Heart right ventricle (tissue), 16 donors: ENCODE measurements at regions not wholly inside any gene's neighbourhood (a gene's known extent, or its start where the extent isn't known, plus 50 kb on each side); places are given as distances from the start of the nearest gene placed in this dataset.

Experiments
- ATAC-seq, 8 donors: fragments of 200-7000 bp; cut with Tn5 transposase; one replicate each; pipeline ENCODE4 v1.9.1; 2020; ENCODE audit warnings: mild to moderate bottlenecking in 8 of 8, moderate library complexity in 8 of 8, moderate number of reproducible peaks in 1 of 8
- DNase-seq, 2 donors: peaks; one replicate each; pipeline ENCODE4 v3.0.0-alpha.2; 2020
- H3K27ac ChIP-seq, 10 donors: fragments of 200-600 bp; sonication (generic) in 2 of 10; one replicate each; pipeline versions ENCODE4 v1.5.0 to v1.8.0; 2020 to 2022; ENCODE audit warnings: mild to moderate bottlenecking in 3 of 10
- H3K27me3 ChIP-seq, 7 donors: fragments of 200-600 bp; one replicate each; pipeline ENCODE4 v1.8.0; 2021 to 2022; ENCODE audit warnings: mild to moderate bottlenecking in 2 of 7
- H3K36me3 ChIP-seq, 9 donors: fragments of 200-600 bp; sonication (generic) in 1 of 9; one replicate each; pipeline versions ENCODE4 v1.5.0 to v1.8.0; 2020 to 2022; ENCODE audit warnings: mild to moderate bottlenecking in 2 of 9
- H3K4me1 ChIP-seq, 9 donors: fragments of 200-600 bp; sonication (generic) in 1 of 9; one replicate each; pipeline versions ENCODE4 v1.5.0 to v1.8.0; 2020 to 2022; ENCODE audit warnings: mild to moderate bottlenecking in 4 of 9
- H3K4me3 ChIP-seq, 10 donors: fragments of 200-600 bp; sonication (generic) in 2 of 10; one replicate each; pipeline versions ENCODE4 v1.5.0 to v1.8.0; 2020 to 2022; ENCODE audit warnings: mild to moderate bottlenecking in 7 of 10, moderate library complexity in 2 of 10
- H3K9me3 ChIP-seq, 11 donors: fragments of 200-600 bp in 10 of 11; sonication (generic) in 2 of 11; one replicate each; pipeline versions ENCODE4 v1.5.0 to v1.8.0; 2013 to 2022; ENCODE audit warnings: mild to moderate bottlenecking in 2 of 11, control low read depth in 1 of 11, moderate library complexity in 1 of 11
- CTCF ChIP-seq, 9 donors: fragments of 200-600 bp; sonication (generic) in 2 of 9; IDR thresholded peaks; one replicate each; pipeline versions ENCODE4 v1.5.0 to v1.8.0; 2021 to 2022; ENCODE audit warnings: antibody characterized with exemption in 9 of 9, mild to moderate bottlenecking in 5 of 9, moderate library complexity in 1 of 9
- WGBS, 2 donors: extraction: QIAGEN DNeasy Blood & Tissue Kit; methylation state at CpG; one replicate each; pipeline ENCODE4 v1.1.7; 2013; ENCODE audit warnings: inconsistent platforms in 1 of 2; 5-methylcytosine and 5-hydroxymethylcytosine counted together
- intact Hi-C, 10 donors: fragments of 100-400 bp; cut with DNase I; formaldehyde crosslinking; loops; one replicate each; pipeline versions ENCODE4 v1.11.1 to v1.14.2; 2022
- donor health status: Arrhythmogenic right ventricular cardiomyopathy.
- donor health status: ischemic (EF 13 %, LVEDD 7.1; RV severe dilation, severe dysfunction).
- donor health status: healthy with polysubstance abuse.
- donor health status: DM: no; HTN: yes; CAD: no.
- donor health status: DM: no; HTN: no; CAD: no.
- donor health status: ischemic (EF 25% LVEDD 6.9; RV normal size, moderate dysfunction).
- donor health status: ischemic (EF 25% LVEDD 5.7; RV mildly dilated, moderate dysfunction).
- donor health status: healthy.
- donor health status: DM: yes; HTN: yes; CAD: no.
- donor health status: Ischemic cardiomyopathy.
- donor health status: ischemic (EF 35%, LVEDD 5.7; RV mildly dilated, moderate dysfunction).
- donor health status: nonischemic (EF 11% LVEDD 7.7; RV severe dilation, severe dysfunction).
- donor health status: DM: yes; HTN: yes; CAD: no.
- donor health status: PGD.
- donor health status: ischemic (EF 29% LVEDD 5.4; RV normal size, mild dysfunction).
- donor health status: nonischemic (EF 23%, LVEDD 6.1; RV moderate dilation, normal function).

DNA sequence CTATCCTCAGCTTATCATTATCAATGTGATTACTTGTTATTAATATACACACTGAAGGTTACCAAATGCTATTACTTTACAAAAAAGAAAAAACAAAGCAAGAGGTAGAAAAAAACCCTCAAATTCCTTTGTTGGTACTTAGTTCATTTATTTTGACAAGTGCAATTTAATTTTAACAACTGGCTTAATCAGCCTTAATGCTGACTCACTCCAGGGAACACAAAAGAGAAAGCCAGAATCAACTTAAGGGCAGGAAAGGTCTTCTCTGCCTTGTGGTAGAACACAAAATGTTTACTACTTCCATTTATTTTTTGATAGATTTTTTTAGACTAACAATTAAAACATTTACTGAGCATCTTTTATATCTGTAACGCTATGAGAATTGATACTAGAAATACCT is 417.1 kb downstream of the PCDH17 start:
- Histone ChIP-seq H3K9me3 (no peaks in the 10 kb centered on the region), H3K4me3 (no peak overlapping the region), H3K36me3 (no peaks in the 10 kb centered on the region), H3K4me1 (peaks cover 0 to 4% (median 0%) of the 10 kb centered on the region in 9 donors), H3K27me3 (no peaks in the 10 kb centered on the region), H3K27ac (no peak overlapping the region)
- DNase-seq, result no peak
- no peak for ATAC-seq
- intact Hi-C loops, result no loop called here
- WGBS, 2 donors, result 93 to 98% methylated on average over 1 of the region's 1 CpG
- no peak for TF ChIP-seq CTCF (IDR thresholded peaks at IDR 0.05)

- DNase-seq, result no peak
- intact Hi-C loops, result no loop called here
- Histone ChIP-seq H3K4me1 (peaks cover 0 to 4% (median 0%) of the 10 kb centered on the region in 9 donors), H3K9me3 (no peaks in the 10 kb centered on the region), H3K36me3 (no peaks in the 10 kb centered on the region), H3K4me3 (no peak overlapping the region), H3K27me3 (no peaks in the 10 kb centered on the region), H3K27ac (no peak overlapping the region)
- ATAC-seq, result no peak
- no peak for TF ChIP-seq CTCF (IDR thresholded peaks at IDR 0.05)
- 77 to 80% methylated on average over 4 of the region's 4 CpGs for WGBS, 2 donors
These were observed 419.9 kb downstream of the PCDH17 start for GRCh38 chr13:58051396-58051795.

- intact Hi-C loops, result no loop called here
- TF ChIP-seq CTCF (IDR thresholded peaks at IDR 0.05), result no peak
- Histone ChIP-seq H3K27ac (no peak overlapping the region), H3K9me3 (no peaks in the 10 kb centered on the region), H3K36me3 (no peaks in the 10 kb centered on the region), H3K27me3 (no peaks in the 10 kb centered on the region), H3K4me3 (no peak overlapping the region), H3K4me1 (peaks cover 0 to 4% (median 0%) of the 10 kb centered on the region in 9 donors)
- ATAC-seq, result no peak
- 72 to 92% methylated on average over 5 of the region's 5 CpGs for WGBS, 2 donors
- no peak for DNase-seq
These were observed 420.3 kb downstream of the PCDH17 start for GRCh38 chr13:58051807-58052375.

GRCh38 chr13:58056426-58056825 is 424.9 kb downstream of the PCDH17 start:
- intact Hi-C loops, result no loop called here
- H3K4me1 ChIP-seq, result no peaks in the 10 kb centered on the region
- no peaks in the 10 kb centered on the region for H3K9me3 ChIP-seq
- no peak overlapping the region for H3K4me3 ChIP-seq
- DNase-seq (no peak), ATAC-seq (no peak)
- WGBS, 2 donors, result 83 to 90% methylated on average over 4 of the region's 4 CpGs
- H3K27ac ChIP-seq, result no peak overlapping the region
- no peaks in the 10 kb centered on the region for H3K27me3 ChIP-seq
- no peaks in the 10 kb centered on the region for H3K36me3 ChIP-seq
- TF ChIP-seq CTCF (IDR thresholded peaks at IDR 0.05), result no peak
